ENCODE measurements at regions not wholly inside any gene's neighbourhood (a gene's known extent, or its start where the extent isn't known, plus 50 kb on each side); places are given as distances from the start of the nearest gene placed in this dataset.

DNA sequence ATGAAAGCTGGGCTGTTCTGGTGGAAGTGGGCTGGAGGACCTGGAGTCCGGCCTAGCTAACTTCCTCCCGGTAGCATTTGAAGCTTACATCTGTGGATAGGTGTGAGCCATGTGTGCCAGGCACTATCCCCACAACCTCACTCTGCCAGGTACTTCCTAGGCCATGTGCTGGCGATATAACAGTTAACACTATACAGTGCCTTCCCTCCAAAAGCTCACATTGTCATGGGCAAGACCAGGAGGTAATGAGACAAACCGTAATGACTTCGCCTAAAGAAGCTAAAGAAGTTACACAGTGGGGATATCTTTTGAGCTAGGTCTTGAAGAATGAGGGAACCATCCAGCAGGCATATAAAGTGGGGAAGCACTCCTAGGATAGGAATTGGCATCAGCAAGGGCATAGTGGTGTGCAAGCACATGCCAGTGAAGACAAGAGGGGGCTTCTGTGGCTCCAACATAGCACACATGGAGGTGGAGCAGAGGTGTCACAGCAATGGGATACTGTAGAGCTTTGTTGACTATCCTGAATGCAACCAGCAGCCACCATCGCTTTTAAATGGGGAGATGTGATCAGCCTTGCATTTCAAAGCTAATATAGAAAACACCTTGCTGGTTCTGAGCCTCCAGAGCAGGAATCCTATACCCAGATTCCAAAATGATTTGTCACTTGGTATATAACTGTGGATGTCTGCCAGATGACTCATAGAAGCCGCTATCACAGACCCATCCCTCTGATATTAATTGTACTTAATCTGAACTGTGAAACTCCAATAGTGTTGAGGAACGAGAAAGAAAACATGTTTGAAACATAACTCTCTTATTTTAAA lies 466.3 kb downstream of the LMO4 start:
- Histone ChIP-seq H3K4me1 (ENCODE audit: control insufficient read depth, extremely low read depth, insufficient read depth, low read length) (peaks cover 3% of the 10 kb centered on the region), H4K20me1 (ENCODE audit: control insufficient read depth, extremely low read depth, insufficient read depth, low read length) (no peaks in the 10 kb centered on the region), H2AFZ (ENCODE audit: low read length) (no peak overlapping the region), H3K9ac (ENCODE audit: insufficient read depth, low read length) (no peak overlapping the region), H3K27ac (ENCODE audit: insufficient read depth, low read length) (no peak overlapping the region), H3K79me2 (ENCODE audit: control insufficient read depth, insufficient read depth, low read length) (no peaks in the 10 kb centered on the region), H3K9me3 (ENCODE audit: control insufficient read depth, insufficient read depth, low read depth, low read length) (no peaks in the 10 kb centered on the region), H3K27me3 (ENCODE audit: control insufficient read depth, insufficient read depth, low read length) (no peaks in the 10 kb centered on the region), H3K4me2 (ENCODE audit: extremely low read depth, insufficient read depth, low read length) (no peak overlapping the region), H3K4me3 (replicated peaks in 1 of 4; ENCODE audit: control extremely low read depth in 1 of 4, insufficient read depth in 1 of 4, low read depth in 3 of 4, low read length in 4 of 4) (no peak overlapping the region), H3K36me3 (ENCODE audit: control insufficient read depth, insufficient read depth, low read length) (no peaks in the 10 kb centered on the region)
- DNase-seq (ENCODE audit: low read depth in 2 of 2): peak; percentile 67 to 87
- no peak for TF ChIP-seq EZH2 (IDR thresholded peaks at IDR 0.05; ENCODE audit: low read length, missing control alignments)
- TF ChIP-seq, protein P1, sequence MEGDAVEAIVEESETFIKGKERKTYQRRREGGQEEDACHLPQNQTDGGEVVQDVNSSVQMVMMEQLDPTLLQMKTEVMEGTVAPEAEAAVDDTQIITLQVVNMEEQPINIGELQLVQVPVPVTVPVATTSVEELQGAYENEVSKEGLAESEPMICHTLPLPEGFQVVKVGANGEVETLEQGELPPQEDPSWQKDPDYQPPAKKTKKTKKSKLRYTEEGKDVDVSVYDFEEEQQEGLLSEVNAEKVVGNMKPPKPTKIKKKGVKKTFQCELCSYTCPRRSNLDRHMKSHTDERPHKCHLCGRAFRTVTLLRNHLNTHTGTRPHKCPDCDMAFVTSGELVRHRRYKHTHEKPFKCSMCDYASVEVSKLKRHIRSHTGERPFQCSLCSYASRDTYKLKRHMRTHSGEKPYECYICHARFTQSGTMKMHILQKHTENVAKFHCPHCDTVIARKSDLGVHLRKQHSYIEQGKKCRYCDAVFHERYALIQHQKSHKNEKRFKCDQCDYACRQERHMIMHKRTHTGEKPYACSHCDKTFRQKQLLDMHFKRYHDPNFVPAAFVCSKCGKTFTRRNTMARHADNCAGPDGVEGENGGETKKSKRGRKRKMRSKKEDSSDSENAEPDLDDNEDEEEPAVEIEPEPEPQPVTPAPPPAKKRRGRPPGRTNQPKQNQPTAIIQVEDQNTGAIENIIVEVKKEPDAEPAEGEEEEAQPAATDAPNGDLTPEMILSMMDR (conservative IDR thresholded peaks at IDR 0.05 in 1 of 2, IDR thresholded peaks at IDR 0.05 in 1 of 2; ENCODE audit: low read depth in 1 of 2, low read length in 2 of 2): no peak

DNA sequence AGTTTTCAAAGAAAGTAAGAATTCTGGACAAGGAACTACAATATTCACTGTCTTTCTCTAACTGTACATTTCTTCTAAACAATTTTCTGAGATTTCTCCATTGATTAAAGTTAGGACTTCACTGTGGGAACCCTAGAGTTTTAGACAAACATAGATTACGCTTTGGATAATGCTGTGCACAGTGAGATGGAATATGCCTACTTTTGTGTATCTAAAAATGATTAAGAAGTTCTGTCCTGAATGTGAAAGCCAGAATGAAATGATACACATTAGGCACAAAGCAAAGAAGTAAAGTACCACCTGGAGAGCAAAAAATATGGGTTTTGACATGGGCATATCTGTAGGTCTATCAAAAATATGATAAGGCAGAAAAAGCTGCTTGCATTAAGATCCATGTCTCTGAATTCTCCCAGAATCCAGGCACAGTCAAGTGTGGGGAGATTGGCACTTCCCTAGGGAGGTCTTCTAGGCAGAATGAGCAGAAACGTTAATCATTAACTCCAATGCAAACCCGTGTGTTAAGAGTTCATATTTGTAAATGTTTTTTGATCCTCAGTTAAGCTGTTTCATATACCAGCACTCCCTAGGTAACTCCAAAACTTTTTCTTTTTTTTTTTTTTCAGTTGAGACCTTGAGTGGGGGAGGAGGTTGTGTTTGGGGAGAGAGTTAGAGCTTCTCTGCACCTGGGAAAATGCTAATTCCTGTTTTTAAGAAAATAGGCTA lies 467.1 kb downstream of the LMO4 start:
- H3K27me3 ChIP-seq (ENCODE audit: control insufficient read depth, insufficient read depth, low read length): no peaks in the 10 kb centered on the region
- no peak overlapping the region for H3K9ac ChIP-seq (ENCODE audit: insufficient read depth, low read length)
- no peak overlapping the region for H3K27ac ChIP-seq (ENCODE audit: insufficient read depth, low read length)
- no peak overlapping the region for H3K4me2 ChIP-seq (ENCODE audit: extremely low read depth, insufficient read depth, low read length)
- no peaks in the 10 kb centered on the region for H4K20me1 ChIP-seq (ENCODE audit: control insufficient read depth, extremely low read depth, insufficient read depth, low read length)
- H2AFZ ChIP-seq (ENCODE audit: low read length): no peak overlapping the region
- no peaks in the 10 kb centered on the region for H3K9me3 ChIP-seq (ENCODE audit: control insufficient read depth, insufficient read depth, low read depth, low read length)
- no peak overlapping the region for H3K4me3 ChIP-seq (replicated peaks in 1 of 4; ENCODE audit: control extremely low read depth in 1 of 4, insufficient read depth in 1 of 4, low read depth in 3 of 4, low read length in 4 of 4)
- H3K4me1 ChIP-seq (ENCODE audit: control insufficient read depth, extremely low read depth, insufficient read depth, low read length): peaks cover 3% of the 10 kb centered on the region
- no peak for DNase-seq (ENCODE audit: low read depth in 2 of 2)
- TF ChIP-seq EZH2 (IDR thresholded peaks at IDR 0.05; ENCODE audit: low read length, missing control alignments): no peak
- TF ChIP-seq, protein P1 (conservative IDR thresholded peaks at IDR 0.05 in 1 of 2, IDR thresholded peaks at IDR 0.05 in 1 of 2; ENCODE audit: low read depth in 1 of 2, low read length in 2 of 2): no peak
- H3K36me3 ChIP-seq (ENCODE audit: control insufficient read depth, insufficient read depth, low read length): no peaks in the 10 kb centered on the region
- H3K79me2 ChIP-seq (ENCODE audit: control insufficient read depth, insufficient read depth, low read length): no peaks in the 10 kb centered on the region

DNA sequence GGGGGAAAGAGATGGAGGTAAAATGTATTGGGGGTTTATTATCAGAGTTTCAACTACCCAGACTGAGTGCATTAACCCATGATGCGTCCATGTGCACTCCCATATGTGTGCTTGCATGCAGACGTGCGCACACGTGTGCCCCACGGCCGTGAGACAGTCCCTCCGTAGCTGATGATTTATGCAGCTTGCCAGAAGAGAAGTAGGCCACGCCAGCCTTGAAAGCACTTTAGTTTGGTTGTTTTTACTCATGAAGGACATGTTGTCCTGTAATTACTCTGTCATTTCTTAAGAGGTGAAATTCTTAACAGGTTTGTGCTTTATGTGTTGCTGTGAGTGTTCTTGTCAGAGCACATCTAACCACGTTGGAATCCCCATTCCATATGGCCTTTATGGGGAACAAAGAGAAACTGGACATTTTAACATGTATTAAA lies 467.8 kb downstream of the LMO4 start:
- Histone ChIP-seq H3K9ac (ENCODE audit: insufficient read depth, low read length) (no peak overlapping the region), H3K36me3 (ENCODE audit: control insufficient read depth, insufficient read depth, low read length) (no peaks in the 10 kb centered on the region), H2AFZ (ENCODE audit: low read length) (no peak overlapping the region), H3K9me3 (ENCODE audit: control insufficient read depth, insufficient read depth, low read depth, low read length) (no peaks in the 10 kb centered on the region), H3K4me3 (replicated peaks in 1 of 4; ENCODE audit: control extremely low read depth in 1 of 4, insufficient read depth in 1 of 4, low read depth in 3 of 4, low read length in 4 of 4) (no peak overlapping the region), H3K27me3 (ENCODE audit: control insufficient read depth, insufficient read depth, low read length) (no peaks in the 10 kb centered on the region), H3K79me2 (ENCODE audit: control insufficient read depth, insufficient read depth, low read length) (no peaks in the 10 kb centered on the region), H3K27ac (ENCODE audit: insufficient read depth, low read length) (no peak overlapping the region), H4K20me1 (ENCODE audit: control insufficient read depth, extremely low read depth, insufficient read depth, low read length) (no peaks in the 10 kb centered on the region), H3K4me2 (ENCODE audit: extremely low read depth, insufficient read depth, low read length) (no peak overlapping the region), H3K4me1 (ENCODE audit: control insufficient read depth, extremely low read depth, insufficient read depth, low read length) (peaks cover 3% of the 10 kb centered on the region)
- DNase-seq (ENCODE audit: low read depth in 2 of 2): no peak
- no peak for TF ChIP-seq EZH2 (IDR thresholded peaks at IDR 0.05; ENCODE audit: low read length, missing control alignments)
- TF ChIP-seq, protein P1 (conservative IDR thresholded peaks at IDR 0.05 in 1 of 2, IDR thresholded peaks at IDR 0.05 in 1 of 2; ENCODE audit: low read depth in 1 of 2, low read length in 2 of 2): no peak

Measured in fibroblast of lung (primary cell).